ENCODE measurements at regions not wholly inside any gene's neighbourhood (a gene's known extent, or its start where the extent isn't known, plus 50 kb on each side); places are given as distances from the start of the nearest gene placed in this dataset.

- H3K4me3 ChIP-seq = no peak overlapping the region
- H3K4me1 ChIP-seq = peaks cover 4% of the 10 kb centered on the region
- DNase-seq (no peak), ATAC-seq (no peak)
- no peak for TF ChIP-seq CTCF (IDR thresholded peaks at IDR 0.05)
- no peaks in the 10 kb centered on the region for H3K9me3 ChIP-seq
- no peaks in the 10 kb centered on the region for H3K36me3 ChIP-seq
- intact Hi-C loops (cut with DNase I) = no loop called here
- no peak overlapping the region for H3K27ac ChIP-seq
- no peaks in the 10 kb centered on the region for H3K27me3 ChIP-seq (ENCODE audit: low read depth)
Measured at GRCh38 chr3:28136607-28137216, 104.7 kb upstream of the CMC1 start.

- no peak overlapping the region for H3K27ac ChIP-seq
- DNase-seq (no peak), ATAC-seq (no peak)
- no peaks in the 10 kb centered on the region for H3K36me3 ChIP-seq
- no peaks in the 10 kb centered on the region for H3K9me3 ChIP-seq
- no peaks in the 10 kb centered on the region for H3K27me3 ChIP-seq (ENCODE audit: low read depth)
- no peak for TF ChIP-seq CTCF (IDR thresholded peaks at IDR 0.05)
- H3K4me1 ChIP-seq = peaks cover 4% of the 10 kb centered on the region
- intact Hi-C loops (cut with DNase I) = no loop called here
- H3K4me3 ChIP-seq = no peak overlapping the region
Measured at GRCh38 chr3:28138043-28138610, 103.3 kb upstream of the CMC1 start.

GRCh38 chr3:28139288-28139687, 102.1 kb upstream of the CMC1 start:
- intact Hi-C loops (cut with DNase I) = no loop called here
- H3K27ac ChIP-seq = peak overlapping the region; percentile 46
- peak; percentile 63 to 66 for ATAC-seq
- TF ChIP-seq CTCF (IDR thresholded peaks at IDR 0.05) = no peak
- peaks cover 4% of the 10 kb centered on the region for H3K4me1 ChIP-seq
- H3K27me3 ChIP-seq (ENCODE audit: low read depth) = no peaks in the 10 kb centered on the region
- H3K4me3 ChIP-seq = no peak overlapping the region
- no peaks in the 10 kb centered on the region for H3K9me3 ChIP-seq
- no peak for DNase-seq
- H3K36me3 ChIP-seq = no peaks in the 10 kb centered on the region

- no peaks in the 10 kb centered on the region for H3K27me3 ChIP-seq (ENCODE audit: low read depth)
- H3K4me3 ChIP-seq = no peak overlapping the region
- H3K9me3 ChIP-seq = no peaks in the 10 kb centered on the region
- ATAC-seq = no peak
- H3K4me1 ChIP-seq = peaks cover 4% of the 10 kb centered on the region
- no peak for DNase-seq
- H3K36me3 ChIP-seq = no peaks in the 10 kb centered on the region
- peak overlapping the region; percentile 46 for H3K27ac ChIP-seq
- intact Hi-C loops (cut with DNase I) = no loop called here
- no peak for TF ChIP-seq CTCF (IDR thresholded peaks at IDR 0.05)
Measured at GRCh38 chr3:28139967-28140634, 101.3 kb upstream of the CMC1 start.

- intact Hi-C loops (cut with DNase I) = no loop called here
- Histone ChIP-seq H3K4me3 (no peak overlapping the region), H3K27ac (no peak overlapping the region), H3K4me1 (peaks cover 4% of the 10 kb centered on the region), H3K36me3 (no peaks in the 10 kb centered on the region), H3K27me3 (ENCODE audit: low read depth) (no peaks in the 10 kb centered on the region), H3K9me3 (no peaks in the 10 kb centered on the region)
- ATAC-seq (no peak), DNase-seq (no peak)
- no peak for TF ChIP-seq CTCF (IDR thresholded peaks at IDR 0.05)
Measured at GRCh38 chr3:28140664-28141063, 100.8 kb upstream of the CMC1 start.

All from lower lobe of right lung (tissue), 2 donors.